CD14-positive monocyte (primary cell): ENCODE measurements at regions not wholly inside any gene's neighbourhood (a gene's known extent, or its start where the extent isn't known, plus 50 kb on each side); places are given as distances from the start of the nearest gene placed in this dataset.

Source experiments
- DNase-seq, 3 donors: peaks; one replicate each; pipeline ENCODE4 v3.0.0-alpha.2; 2011 to 2022
- H2AFZ ChIP-seq: 2 replicates; pipeline ENCODE4 v1.6.0; 2012; ENCODE audit warnings: mild to moderate bottlenecking, low read depth, low read length, inconsistent platforms; ENCODE audit not compliant: insufficient read depth, poor library complexity, severe bottlenecking
- H3K27ac ChIP-seq, 2 donors: 1 replicate in 1 of 2; 2 replicates in 1 of 2; pipeline ENCODE4 v1.5.1; 2012 to 2013; ENCODE audit warnings: low read length in 2 of 2, control low read depth in 1 of 2, inconsistent platforms in 1 of 2, low read depth in 1 of 2, mild to moderate bottlenecking in 1 of 2
- H3K27me3 ChIP-seq, 2 donors: one replicate each; pipeline versions ENCODE4 v1.6.0 to v1.6.1; 2011 to 2013; ENCODE audit warnings: low read length in 2 of 2; ENCODE audit not compliant: control insufficient read depth in 2 of 2, insufficient read depth in 2 of 2
- H3K36me3 ChIP-seq, 2 donors: replicated peaks in 1 of 2; 1 replicate in 1 of 2; 2 replicates in 1 of 2; pipeline versions ENCODE4 v1.5.1 to v1.6.1; 2012 to 2013; ENCODE audit warnings: low read length in 2 of 2, control low read depth in 1 of 2, inconsistent platforms in 1 of 2, mild to moderate bottlenecking in 1 of 2; ENCODE audit not compliant: insufficient read depth in 2 of 2, control insufficient read depth in 1 of 2
- H3K4me1 ChIP-seq, 2 donors: 1 replicate in 1 of 2; 2 replicates in 1 of 2; pipeline versions ENCODE4 v1.5.1 to v1.6.1; 2012 to 2013; ENCODE audit warnings: low read length in 2 of 2, control low read depth in 1 of 2, inconsistent platforms in 1 of 2, mild to moderate bottlenecking in 1 of 2, moderate library complexity in 1 of 2; ENCODE audit not compliant: insufficient read depth in 2 of 2, control insufficient read depth in 1 of 2
- H3K4me2 ChIP-seq: replicated peaks from 2 replicates; pipeline ENCODE3; 2012; ENCODE audit warnings: low read length, moderate library complexity, mild to moderate bottlenecking; ENCODE audit not compliant: poor library complexity, severe bottlenecking; ENCODE audit errors: extremely low read depth
- H3K4me3 ChIP-seq, 3 experiments: fragments of 200-600 bp in 1 of 3; sonication (generic) in 1 of 3; replicated peaks in 1 of 3; 1 replicate in 2 of 3; 2 replicates in 1 of 3; pipeline ENCODE4 v1.5.1; 2011 to 2013; ENCODE audit warnings: low read length in 3 of 3, mild to moderate bottlenecking in 3 of 3, control low read depth in 2 of 3, low read depth in 2 of 3, inconsistent platforms in 1 of 3, moderate library complexity in 1 of 3
- H3K79me2 ChIP-seq: 2 replicates; pipeline ENCODE4 v1.6.0; 2012; ENCODE audit warnings: mild to moderate bottlenecking, control low read depth, inconsistent platforms, low read length, moderate library complexity; ENCODE audit not compliant: insufficient read depth
- H3K9ac ChIP-seq: 2 replicates; pipeline ENCODE4 v1.6.0; 2017; ENCODE audit warnings: low read length, mild to moderate bottlenecking; ENCODE audit not compliant: insufficient read depth, poor library complexity, severe bottlenecking
- H3K9me3 ChIP-seq, 2 donors: replicated peaks in 1 of 2; 1 replicate in 1 of 2; 2 replicates in 1 of 2; pipeline versions ENCODE4 v1.5.1 to v1.6.1; 2012 to 2013; ENCODE audit warnings: low read length in 2 of 2, control low read depth in 1 of 2; ENCODE audit not compliant: control insufficient read depth in 1 of 2, insufficient read depth in 1 of 2
- H4K20me1 ChIP-seq: 2 replicates; pipeline ENCODE4 v1.6.0; 2012; ENCODE audit warnings: mild to moderate bottlenecking, low read length, control low read depth, moderate library complexity; ENCODE audit not compliant: insufficient read depth
- H3K27ac Mint-ChIP-seq, 7 donors: one replicate each; pipeline ENCODE4 v1.8.0; 2020; ENCODE audit warnings: mild to moderate bottlenecking in 7 of 7, mixed read lengths in 7 of 7, moderate library complexity in 6 of 7, inconsistent platforms in 2 of 7
- H3K27me3 Mint-ChIP-seq, 3 donors: one replicate each; pipeline ENCODE4 v1.8.0; 2021 to 2022; ENCODE audit warnings: low read depth in 3 of 3, mild to moderate bottlenecking in 3 of 3, mixed read lengths in 3 of 3, moderate library complexity in 3 of 3, inconsistent platforms in 1 of 3
- H3K36me3 Mint-ChIP-seq, 2 donors: one replicate each; pipeline ENCODE4 v1.8.0; 2020; ENCODE audit warnings: mixed read lengths in 2 of 2, inconsistent platforms in 1 of 2, mild to moderate bottlenecking in 1 of 2
- H3K4me1 Mint-ChIP-seq: one replicate; pipeline ENCODE4 v1.8.0; 2020; ENCODE audit warnings: mild to moderate bottlenecking, mixed read lengths
- H3K4me3 Mint-ChIP-seq, 2 donors: one replicate each; pipeline ENCODE4 v1.8.0; 2020; ENCODE audit warnings: mild to moderate bottlenecking in 2 of 2, mixed read lengths in 2 of 2, moderate library complexity in 1 of 2
- H3K9me3 Mint-ChIP-seq, 7 donors: one replicate each; pipeline ENCODE4 v1.8.0; 2020 to 2022; ENCODE audit warnings: mixed read lengths in 7 of 7, mild to moderate bottlenecking in 6 of 7, moderate library complexity in 6 of 7, inconsistent platforms in 2 of 7
- CTCF ChIP-seq: fragments of 200-600 bp; IDR thresholded peaks from one replicate; pipeline ENCODE4 v1.8.0; 2022; ENCODE audit warnings: antibody characterized with exemption, mild to moderate bottlenecking
- WGBS: methylation state at CpG from one replicate; pipeline ENCODE4 v1.1.5; 2013; ENCODE audit warnings: missing lambda C conversion rate; ENCODE audit not compliant: insufficient coverage; 5-methylcytosine and 5-hydroxymethylcytosine counted together
- intact Hi-C, 2 donors: fragments of 100-400 bp; cut with micrococcal nuclease; formaldehyde crosslinking; loops; one replicate each; pipeline versions ENCODE4 v1.15.0 to v1.15.1; 2023

GRCh38 chr1:198040880-198041279 is 115.9 kb upstream of the NEK7 start:
- Histone ChIP-seq H4K20me1 (no peaks in the 10 kb centered on the region), H3K9ac (no peak overlapping the region), H3K4me3 (no peak overlapping the region), H3K9me3 (no peaks in the 10 kb centered on the region), H3K36me3 (no peaks in the 10 kb centered on the region), H2AFZ (no peak overlapping the region), H3K27ac (no peak overlapping the region), H3K4me1 (no peaks in the 10 kb centered on the region), H3K79me2 (no peaks in the 10 kb centered on the region), H3K4me2 (no peak overlapping the region), H3K27me3 (no peaks in the 10 kb centered on the region)
- Mint-ChIP-seq H3K36me3 (no peaks in the 10 kb centered on the region), H3K4me1 (no peaks in the 10 kb centered on the region), H3K27ac (no peak overlapping the region), H3K4me3 (no peak overlapping the region), H3K27me3 (no peaks in the 10 kb centered on the region), H3K9me3 (peaks cover 0 to 1% (median 0%) of the 10 kb centered on the region in 7 donors)
- intact Hi-C loops, result no loop called here
- DNase-seq, result no peak
- WGBS, result 100% methylated on average over 1 of the region's 2 CpGs
- TF ChIP-seq CTCF, result no peak

- no peak for TF ChIP-seq CTCF
- H3K27ac Mint-ChIP-seq, result no peak overlapping the region
- no CpG with 5 or more reads among the region's 2 CpGs for WGBS
- no peak for DNase-seq
- no peaks in the 10 kb centered on the region for H3K36me3 ChIP-seq
- H3K27me3 ChIP-seq, result no peaks in the 10 kb centered on the region
- H3K36me3 Mint-ChIP-seq, result no peaks in the 10 kb centered on the region
- no peak overlapping the region for H2AFZ ChIP-seq
- no peak overlapping the region for H3K27ac ChIP-seq
- H3K4me3 Mint-ChIP-seq, result no peak overlapping the region
- no peaks in the 10 kb centered on the region for H3K4me1 ChIP-seq
- H3K9me3 ChIP-seq, result no peaks in the 10 kb centered on the region
- H3K4me3 ChIP-seq, result no peak overlapping the region
- no peaks in the 10 kb centered on the region for H3K79me2 ChIP-seq
- no peaks in the 10 kb centered on the region for H3K27me3 Mint-ChIP-seq
- peaks cover 0 to 2% (median 0%) of the 10 kb centered on the region in 7 donors for H3K9me3 Mint-ChIP-seq
- H3K4me1 Mint-ChIP-seq, result no peaks in the 10 kb centered on the region
- intact Hi-C loops, result no loop called here
- no peak overlapping the region for H3K9ac ChIP-seq
- no peaks in the 10 kb centered on the region for H4K20me1 ChIP-seq
- no peak overlapping the region for H3K4me2 ChIP-seq
Observed at GRCh38 chr1:198042168-198042567, 114.6 kb upstream of the NEK7 start.
